DMS53 (cell line): ENCODE measurements at regions not wholly inside any gene's neighbourhood (a gene's known extent, or its start where the extent isn't known, plus 50 kb on each side); places are given as distances from the start of the nearest gene placed in this dataset.

ENCODE experiments used
- DNase-seq: peaks from one replicate; lab custom pipeline; 2025; lab: John Stamatoyannopoulos, UW

GRCh38 chr7:17130281-17131059 lies 168.0 kb upstream of the AHR start:
- DNase-seq, result peak; percentile 95

GRCh38 chr7:17131060-17131345 lies 167.4 kb upstream of the AHR start:
- DNase-seq, result peak; percentile 28

GRCh38 chr7:17131983-17132655 lies 166.3 kb upstream of the AHR start:
- no peak for DNase-seq

GRCh38 chr7:17132726-17133125 lies 165.7 kb upstream of the AHR start:
- DNase-seq, result peak; percentile 17

- DNase-seq, result no peak
These were observed 164.5 kb upstream of the AHR start for GRCh38 chr7:17133977-17134376.

- DNase-seq, result peak; percentile 65
These were observed 163.7 kb upstream of the AHR start for GRCh38 chr7:17134786-17135185.

GRCh38 chr7:17136126-17136525 lies 162.3 kb upstream of the AHR start:
- no peak for DNase-seq

GRCh38 chr7:17139081-17139480 lies 159.4 kb upstream of the AHR start:
- DNase-seq, result no peak

- DNase-seq, result no peak
These were observed 158.0 kb upstream of the AHR start for GRCh38 chr7:17140406-17140805.

- no peak for DNase-seq
These were observed 155.5 kb upstream of the AHR start for GRCh38 chr7:17142831-17143541.

- DNase-seq, result peak; percentile 11
These were observed 154.1 kb upstream of the AHR start for GRCh38 chr7:17144322-17144721.

GRCh38 chr7:17146621-17147020 lies 151.8 kb upstream of the AHR start:
- DNase-seq, result no peak

- DNase-seq, result no peak
These were observed 151.0 kb upstream of the AHR start for GRCh38 chr7:17147409-17147808.

- no peak for DNase-seq
These were observed 148.4 kb upstream of the AHR start for GRCh38 chr7:17150018-17150417.

- DNase-seq, result no peak
These were observed 145.7 kb upstream of the AHR start for GRCh38 chr7:17152721-17153120.

GRCh38 chr7:17153536-17153935 lies 144.9 kb upstream of the AHR start:
- no peak for DNase-seq

- no peak for DNase-seq
These were observed 142.9 kb upstream of the AHR start for GRCh38 chr7:17155529-17155928.

- DNase-seq, result peak; percentile 15
These were observed 140.2 kb upstream of the AHR start for GRCh38 chr7:17158261-17158660.

GRCh38 chr7:17159500-17160037 lies 138.9 kb upstream of the AHR start:
- DNase-seq, result no peak

GRCh38 chr7:17166824-17167379 lies 131.6 kb upstream of the AHR start:
- no peak for DNase-seq

- no peak for DNase-seq
These were observed 130.0 kb upstream of the AHR start for GRCh38 chr7:17168416-17168815.

GRCh38 chr7:17171427-17171826 lies 127.0 kb upstream of the AHR start:
- DNase-seq, result no peak
